ENCODE measurements at regions not wholly inside any gene's neighbourhood (a gene's known extent, or its start where the extent isn't known, plus 50 kb on each side); places are given as distances from the start of the nearest gene placed in this dataset.

GRCh38 chr6:4592026-4592425 is 184.2 kb upstream of the CDYL start:
- TF ChIP-seq CTCF (IDR thresholded peaks at IDR 0.05; ENCODE audit: low read length) (no peak), EZH2 (IDR thresholded peaks at IDR 0.05; ENCODE audit: borderline replicate concordance, low read length) (no peak)

Measured in OCI-LY1 (cell line).